CD4-positive, alpha-beta T cell treated with Interleukin-10 for 1 hour (primary cell): ENCODE measurements at regions not wholly inside any gene's neighbourhood (a gene's known extent, or its start where the extent isn't known, plus 50 kb on each side); places are given as distances from the start of the nearest gene placed in this dataset.
"Not testable (repeated sequence)": the region's sequence is repeated elsewhere in the genome, so short reads cannot be mapped to it uniquely, and the experiment has no call there.

Experiments
- DNase-seq: peaks from one replicate; pipeline ENCODE4 v3.0.0-alpha.2; 2020

GRCh38 chr3:87706176-87706575, 352.6 kb downstream of the CGGBP1 start:
- no peak for DNase-seq

- no peak for DNase-seq
These were observed 356.2 kb downstream of the CGGBP1 start for GRCh38 chr3:87702600-87702999.

- no peak for DNase-seq
These were observed 362.4 kb downstream of the CGGBP1 start for GRCh38 chr3:87696124-87697013.

GRCh38 chr3:87694678-87695077, 364.1 kb downstream of the CGGBP1 start:
- DNase-seq, result no peak

- no peak for DNase-seq
These were observed 367.7 kb downstream of the CGGBP1 start for GRCh38 chr3:87691109-87691508.

GRCh38 chr3:87678984-87679660, 379.7 kb downstream of the CGGBP1 start:
- not testable (repeated sequence) for DNase-seq

GRCh38 chr3:87674397-87675161, 384.2 kb downstream of the CGGBP1 start:
- DNase-seq, result no peak

GRCh38 chr3:87673132-87673531, 385.7 kb downstream of the CGGBP1 start:
- no peak for DNase-seq

GRCh38 chr3:87654184-87654583, 377.8 kb upstream of the POU1F1 start:
- DNase-seq, result no peak

- not testable (repeated sequence) for DNase-seq
These were observed 376.8 kb upstream of the POU1F1 start for GRCh38 chr3:87653138-87653537.

- no peak for DNase-seq
These were observed 358.0 kb upstream of the POU1F1 start for GRCh38 chr3:87634426-87634825.

- no peak for DNase-seq
These were observed 350.9 kb upstream of the POU1F1 start for GRCh38 chr3:87627316-87627715.

GRCh38 chr3:87626546-87626945, 350.2 kb upstream of the POU1F1 start:
- no peak for DNase-seq

- DNase-seq, result no peak
These were observed 349.5 kb upstream of the POU1F1 start for GRCh38 chr3:87625876-87626275.

- DNase-seq, result no peak
These were observed 348.5 kb upstream of the POU1F1 start for GRCh38 chr3:87624860-87625259.

- no peak for DNase-seq
These were observed 345.3 kb upstream of the POU1F1 start for GRCh38 chr3:87621667-87622066.

GRCh38 chr3:87615506-87615905, 339.1 kb upstream of the POU1F1 start:
- DNase-seq, result no peak

- DNase-seq, result no peak
These were observed 338.6 kb upstream of the POU1F1 start for GRCh38 chr3:87614998-87615397.

- DNase-seq, result no peak
These were observed 330.9 kb upstream of the POU1F1 start for GRCh38 chr3:87607234-87607633.

- DNase-seq, result no peak
These were observed 319.4 kb upstream of the POU1F1 start for GRCh38 chr3:87595798-87596197.

- DNase-seq, result no peak
These were observed 304.9 kb upstream of the POU1F1 start for GRCh38 chr3:87581240-87581639.

GRCh38 chr3:87576752-87577151, 300.4 kb upstream of the POU1F1 start:
- no peak for DNase-seq

- DNase-seq, result no peak
These were observed 299.2 kb upstream of the POU1F1 start for GRCh38 chr3:87575550-87575949.

- no peak for DNase-seq
These were observed 291.9 kb upstream of the POU1F1 start for GRCh38 chr3:87568331-87568730.
